ENCODE measurements at regions not wholly inside any gene's neighbourhood (a gene's known extent, or its start where the extent isn't known, plus 50 kb on each side); places are given as distances from the start of the nearest gene placed in this dataset.
"Not testable (repeated sequence)": the region's sequence is repeated elsewhere in the genome, so short reads cannot be mapped to it uniquely, and the experiment has no call there.

DNA sequence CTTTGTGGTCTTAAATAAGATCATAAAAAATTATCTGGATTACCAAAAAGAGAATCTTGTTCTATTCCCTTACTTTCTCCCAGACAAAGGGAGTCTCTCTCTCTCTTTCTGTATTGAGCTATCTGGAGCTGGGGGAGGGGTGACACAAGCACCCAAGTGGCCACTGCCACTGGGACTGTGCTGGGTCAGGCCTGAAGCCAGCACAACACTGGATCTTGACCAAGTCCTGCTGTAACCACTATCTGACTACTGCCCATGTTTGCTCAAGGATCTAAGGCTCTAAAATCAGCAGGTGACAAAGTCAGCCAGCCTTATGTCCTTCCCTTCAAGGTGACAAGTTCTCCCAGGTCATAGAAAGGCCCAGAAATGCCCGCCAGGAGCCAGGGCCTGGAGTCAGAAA lies 75.0 kb upstream of the SPATA16 start:
- no peaks in the 10 kb centered on the region for H3K79me2 ChIP-seq (ENCODE audit: low read length)

DNA sequence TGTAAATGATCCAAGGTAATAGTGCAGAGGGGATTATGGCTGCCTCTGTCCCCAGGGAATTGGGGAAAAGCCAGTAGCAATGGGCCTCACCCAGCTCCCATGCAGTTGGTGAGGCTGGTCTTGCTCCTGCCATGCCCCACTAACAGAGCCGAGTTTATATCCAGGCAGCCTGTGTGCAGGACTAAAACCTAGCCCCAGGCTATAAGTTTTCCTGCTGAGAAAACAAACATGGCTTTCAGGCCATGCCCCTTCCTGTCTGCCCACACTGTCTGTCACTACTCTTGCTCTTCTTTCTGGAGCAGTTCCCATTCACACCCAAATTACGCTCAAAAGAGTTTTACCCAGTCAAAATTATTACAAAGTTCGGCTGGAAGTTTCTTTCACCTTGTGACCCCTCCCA lies 73.5 kb upstream of the SPATA16 start:
- Histone ChIP-seq H3K9ac (ENCODE audit: low read length) (no peak overlapping the region), H3K9me2 (replicated peaks; ENCODE audit: insufficient read depth, low read length) (no peaks in the 10 kb centered on the region), H3K36me3 (replicated peaks; ENCODE audit: insufficient read depth, low read length) (no peaks in the 10 kb centered on the region), H3K79me2 (ENCODE audit: low read length) (no peaks in the 10 kb centered on the region), H3K27me3 (replicated peaks; ENCODE audit: insufficient read depth, low read length) (no peaks in the 10 kb centered on the region), H4K20me1 (ENCODE audit: insufficient read depth, low read length) (no peaks in the 10 kb centered on the region), H3K9me3 (replicated peaks; ENCODE audit: insufficient read depth, low read length) (no peaks in the 10 kb centered on the region), H3K27ac (ENCODE audit: low read length) (no peak overlapping the region), H3K4me1 (ENCODE audit: low read length) (no peaks in the 10 kb centered on the region), H3F3A (ENCODE audit: insufficient read depth, low read length) (no peaks in the 10 kb centered on the region), H3K4me2 (ENCODE audit: low read depth, low read length) (no peak overlapping the region), H2AFZ (ENCODE audit: low read length) (no peak overlapping the region), H3K4me3 (ENCODE audit: low read length) (no peak overlapping the region)
- TF ChIP-seq EZH2phosphoT487 (IDR thresholded peaks at IDR 0.05; ENCODE audit: low read length) (no peak), EZH2 (optimal IDR thresholded peaks at IDR 0.05; ENCODE audit: low read depth, low read length) (no peak)
- TF ChIP-seq, protein P1, sequence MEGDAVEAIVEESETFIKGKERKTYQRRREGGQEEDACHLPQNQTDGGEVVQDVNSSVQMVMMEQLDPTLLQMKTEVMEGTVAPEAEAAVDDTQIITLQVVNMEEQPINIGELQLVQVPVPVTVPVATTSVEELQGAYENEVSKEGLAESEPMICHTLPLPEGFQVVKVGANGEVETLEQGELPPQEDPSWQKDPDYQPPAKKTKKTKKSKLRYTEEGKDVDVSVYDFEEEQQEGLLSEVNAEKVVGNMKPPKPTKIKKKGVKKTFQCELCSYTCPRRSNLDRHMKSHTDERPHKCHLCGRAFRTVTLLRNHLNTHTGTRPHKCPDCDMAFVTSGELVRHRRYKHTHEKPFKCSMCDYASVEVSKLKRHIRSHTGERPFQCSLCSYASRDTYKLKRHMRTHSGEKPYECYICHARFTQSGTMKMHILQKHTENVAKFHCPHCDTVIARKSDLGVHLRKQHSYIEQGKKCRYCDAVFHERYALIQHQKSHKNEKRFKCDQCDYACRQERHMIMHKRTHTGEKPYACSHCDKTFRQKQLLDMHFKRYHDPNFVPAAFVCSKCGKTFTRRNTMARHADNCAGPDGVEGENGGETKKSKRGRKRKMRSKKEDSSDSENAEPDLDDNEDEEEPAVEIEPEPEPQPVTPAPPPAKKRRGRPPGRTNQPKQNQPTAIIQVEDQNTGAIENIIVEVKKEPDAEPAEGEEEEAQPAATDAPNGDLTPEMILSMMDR (IDR thresholded peaks at IDR 0.05; ENCODE audit: low read length): no peak
- no peak for DNase-seq

More for the DNA sequence above, 75.0 kb upstream of the SPATA16 start:
- TF ChIP-seq, protein P1 (IDR thresholded peaks at IDR 0.05; ENCODE audit: low read length): no peak
- TF ChIP-seq EZH2 (optimal IDR thresholded peaks at IDR 0.05; ENCODE audit: low read depth, low read length) (no peak), EZH2phosphoT487 (IDR thresholded peaks at IDR 0.05; ENCODE audit: low read length) (no peak)
- H3K9me2 ChIP-seq (replicated peaks; ENCODE audit: insufficient read depth, low read length): no peaks in the 10 kb centered on the region
- H3K36me3 ChIP-seq (replicated peaks; ENCODE audit: insufficient read depth, low read length): no peaks in the 10 kb centered on the region
- H3K27ac ChIP-seq (ENCODE audit: low read length): no peak overlapping the region
- H4K20me1 ChIP-seq (ENCODE audit: insufficient read depth, low read length): no peaks in the 10 kb centered on the region
- H3K9ac ChIP-seq (ENCODE audit: low read length): no peak overlapping the region
- H3F3A ChIP-seq (ENCODE audit: insufficient read depth, low read length): no peaks in the 10 kb centered on the region
- no peak overlapping the region for H2AFZ ChIP-seq (ENCODE audit: low read length)
- H3K4me2 ChIP-seq (ENCODE audit: low read depth, low read length): no peak overlapping the region
- no peaks in the 10 kb centered on the region for H3K4me1 ChIP-seq (ENCODE audit: low read length)
- H3K9me3 ChIP-seq (replicated peaks; ENCODE audit: insufficient read depth, low read length): no peaks in the 10 kb centered on the region
- H3K4me3 ChIP-seq (ENCODE audit: low read length): no peak overlapping the region
- DNase-seq: no peak
- H3K27me3 ChIP-seq (replicated peaks; ENCODE audit: insufficient read depth, low read length): no peaks in the 10 kb centered on the region

DNA sequence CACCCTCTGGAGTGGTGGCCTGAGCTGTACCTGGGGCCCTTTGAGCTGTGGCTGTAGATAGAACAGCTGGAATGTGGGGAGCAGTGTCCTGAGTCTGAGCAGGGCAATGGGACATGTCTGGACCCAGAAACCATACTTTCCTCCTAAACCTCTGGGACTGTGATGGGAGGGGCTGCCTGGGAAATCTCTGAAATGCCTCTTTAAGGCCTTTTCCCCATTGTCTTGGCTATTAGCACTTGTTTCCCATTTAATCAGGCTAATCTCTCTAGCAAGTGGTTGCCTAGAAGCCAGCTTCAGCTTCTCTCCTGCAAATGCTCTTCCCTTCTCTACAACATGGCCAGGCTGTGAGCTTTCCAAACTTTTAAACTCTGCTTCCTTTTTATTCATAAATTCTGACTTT lies 58.5 kb upstream of the SPATA16 start:
- Histone ChIP-seq H3K9me2 (replicated peaks; ENCODE audit: insufficient read depth, low read length) (no peaks in the 10 kb centered on the region), H3K4me3 (ENCODE audit: low read length) (no peak overlapping the region), H3K79me2 (ENCODE audit: low read length) (no peaks in the 10 kb centered on the region), H3K9ac (ENCODE audit: low read length) (no peak overlapping the region), H2AFZ (ENCODE audit: low read length) (no peak overlapping the region), H3K27me3 (replicated peaks; ENCODE audit: insufficient read depth, low read length) (no peaks in the 10 kb centered on the region), H3K27ac (ENCODE audit: low read length) (no peak overlapping the region), H3K9me3 (replicated peaks; ENCODE audit: insufficient read depth, low read length) (no peaks in the 10 kb centered on the region), H4K20me1 (ENCODE audit: insufficient read depth, low read length) (no peaks in the 10 kb centered on the region), H3F3A (ENCODE audit: insufficient read depth, low read length) (no peaks in the 10 kb centered on the region), H3K4me2 (ENCODE audit: low read depth, low read length) (no peak overlapping the region), H3K4me1 (ENCODE audit: low read length) (no peaks in the 10 kb centered on the region), H3K36me3 (replicated peaks; ENCODE audit: insufficient read depth, low read length) (no peaks in the 10 kb centered on the region)
- no peak for DNase-seq
- no peak for TF ChIP-seq EZH2 (optimal IDR thresholded peaks at IDR 0.05; ENCODE audit: low read depth, low read length)

DNA sequence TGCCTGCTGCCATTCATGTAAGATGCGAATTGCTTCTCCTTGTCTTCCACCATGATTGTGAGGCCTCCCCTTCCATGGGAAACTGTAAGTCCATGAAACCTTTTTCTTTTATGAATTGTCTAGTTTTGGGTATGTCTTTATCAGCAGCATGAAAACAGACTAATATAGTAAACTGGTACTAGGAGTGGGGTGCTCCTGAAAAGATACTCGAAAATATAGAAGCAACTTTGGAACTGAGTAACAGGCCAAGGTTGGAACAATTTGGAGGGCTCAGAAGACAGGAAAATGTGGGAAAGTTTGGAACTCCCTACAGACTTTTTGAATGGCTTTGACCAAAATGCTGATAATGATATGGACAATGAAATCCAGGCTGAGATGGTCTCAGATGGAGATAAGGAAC lies 53.8 kb upstream of the SPATA16 start:
- not testable (repeated sequence) for H3K36me3 ChIP-seq (replicated peaks; ENCODE audit: insufficient read depth, low read length); H3K27ac ChIP-seq (ENCODE audit: low read length); H3K79me2 ChIP-seq (ENCODE audit: low read length); H3K4me3 ChIP-seq (ENCODE audit: low read length); H4K20me1 ChIP-seq (ENCODE audit: insufficient read depth, low read length); H2AFZ ChIP-seq (ENCODE audit: low read length); H3K4me1 ChIP-seq (ENCODE audit: low read length); H3K9me3 ChIP-seq (replicated peaks; ENCODE audit: insufficient read depth, low read length); H3F3A ChIP-seq (ENCODE audit: insufficient read depth, low read length); H3K9ac ChIP-seq (ENCODE audit: low read length); H3K27me3 ChIP-seq (replicated peaks; ENCODE audit: insufficient read depth, low read length); H3K4me2 ChIP-seq (ENCODE audit: low read depth, low read length); DNase-seq; H3K9me2 ChIP-seq (replicated peaks; ENCODE audit: insufficient read depth, low read length)
